ENCODE measurements at regions not wholly inside any gene's neighbourhood (a gene's known extent, or its start where the extent isn't known, plus 50 kb on each side); places are given as distances from the start of the nearest gene placed in this dataset.

DNA sequence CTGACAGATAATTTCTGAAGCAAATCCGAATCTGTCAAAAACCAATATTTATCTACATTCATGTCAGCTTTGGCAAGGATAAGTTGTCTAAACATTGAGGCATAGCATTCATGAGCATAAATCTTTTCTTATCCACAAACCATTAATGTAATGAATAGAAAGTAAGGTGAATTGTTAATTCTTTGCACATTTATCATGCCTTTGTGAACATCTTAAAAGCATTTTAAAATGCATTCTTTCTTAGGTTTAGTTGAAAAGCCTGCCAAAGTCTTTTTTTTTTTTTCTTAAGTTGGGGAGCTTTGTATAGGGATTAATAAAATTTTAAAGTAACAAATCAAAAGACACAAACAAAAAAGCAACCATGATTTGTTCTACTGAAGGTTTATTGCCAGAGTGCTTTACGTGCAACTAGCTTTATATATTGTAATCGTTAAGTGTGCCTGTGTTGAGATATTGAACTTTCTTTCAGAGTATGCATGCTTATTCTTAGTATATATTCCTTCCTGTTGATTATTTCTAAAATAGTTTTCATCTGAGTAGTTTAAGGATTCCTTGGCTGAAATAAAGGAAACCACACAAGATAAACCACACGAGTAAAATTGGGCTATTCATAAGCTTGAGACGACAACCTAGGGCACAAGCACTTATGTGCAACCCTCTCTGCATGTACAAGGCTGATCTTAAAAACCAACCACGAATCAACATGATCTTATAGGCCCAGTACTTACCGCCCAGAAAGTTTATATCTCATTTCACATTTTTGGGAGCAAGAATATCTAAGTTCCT, 1110.9 kb upstream of the CNTN5 start:
- Histone ChIP-seq H3K9ac (ENCODE audit: control insufficient read depth, insufficient read depth, low read length) (no peak overlapping the region), H3K4me2 (ENCODE audit: control insufficient read depth, insufficient read depth) (no peak overlapping the region), H3K27ac (ENCODE audit: control insufficient read depth, insufficient read depth) (no peak overlapping the region), H3K27me3 (replicated peaks in 1 of 2; ENCODE audit: control insufficient read depth in 2 of 2, insufficient read depth in 2 of 2, low read length in 1 of 2) (no peaks in the 10 kb centered on the region), H4K20me1 (ENCODE audit: control insufficient read depth, insufficient read depth) (no peaks in the 10 kb centered on the region), H2AFZ (ENCODE audit: control insufficient read depth, low read depth, low read length) (no peak overlapping the region), H3K36me3 (ENCODE audit: control insufficient read depth in 2 of 2, insufficient read depth in 2 of 2, low read length in 1 of 2) (no peaks in the 10 kb centered on the region), H3K79me2 (ENCODE audit: control insufficient read depth, insufficient read depth, low read length) (no peaks in the 10 kb centered on the region), H3K4me1 (ENCODE audit: control insufficient read depth, insufficient read depth, low read length) (no peaks in the 10 kb centered on the region), H3K9me3 (replicated peaks; ENCODE audit: control insufficient read depth, insufficient read depth, low read length) (no peaks in the 10 kb centered on the region), H3K4me3 (no peak overlapping the region)
- RAD21 ChIA-PET (ENCODE audit: unreplicated experiment): no interaction called here
- DNase-seq (ENCODE audit: low read depth, low spot score): no peak
- WGBS (ENCODE audit: insufficient coverage, insufficient replicate concordance, low lambda C conversion rate, missing lambda C conversion rate): 15% methylated on average over 7 of the region's 7 CpGs
- ATAC-seq: no peak
- SMC1A ChIA-PET (ENCODE audit: uncharacterized antibody, unreplicated experiment): no interaction called here
- intact Hi-C loops (cut with micrococcal nuclease; ENCODE audit: unreplicated experiment): no loop called here
- in situ Hi-C loops (cut with MboI): no loop called here
- no TSS peak for BruUV-seq (replicated peaks)
- TF ChIP-seq JUNB (IDR thresholded peaks at IDR 0.05): no peak
- FAIRE-seq: peak; percentile 61
- POLR2A ChIA-PET: no interaction called here
- CTCF ChIA-PET: no interaction called here

DNA sequence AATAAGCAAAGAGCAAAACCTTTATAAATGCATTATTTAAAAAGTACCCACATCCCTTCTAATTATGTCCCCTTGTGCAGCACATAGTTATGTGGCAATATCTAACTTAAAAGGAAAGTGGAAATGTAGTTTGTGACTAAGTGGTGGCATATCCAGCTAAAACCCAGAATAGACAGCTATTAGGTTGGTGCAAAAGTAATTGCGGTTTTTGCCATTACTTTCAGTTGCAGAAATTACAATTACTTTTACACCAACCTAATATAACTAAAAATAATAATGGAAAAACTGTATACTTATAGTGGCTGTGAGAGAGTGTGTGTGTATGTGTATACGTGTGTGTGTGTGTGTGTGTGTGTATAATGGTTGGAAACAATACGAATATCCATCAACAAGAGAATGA, 1108.1 kb upstream of the CNTN5 start:
- ChIA-PET SMC1A (ENCODE audit: uncharacterized antibody, unreplicated experiment) (no interaction called here), CTCF (interaction anchor here (0.6 kb wide), 1 partner anchor 739 kb away, joined by 3 read pairs; no protein-coding TSS in a partner anchor), POLR2A (no interaction called here), RAD21 (ENCODE audit: unreplicated experiment) (no interaction called here)
- Histone ChIP-seq H3K4me1 (ENCODE audit: control insufficient read depth, insufficient read depth, low read length) (no peaks in the 10 kb centered on the region), H3K27ac (ENCODE audit: control insufficient read depth, insufficient read depth) (no peak overlapping the region), H3K79me2 (ENCODE audit: control insufficient read depth, insufficient read depth, low read length) (no peaks in the 10 kb centered on the region), H3K36me3 (ENCODE audit: control insufficient read depth in 2 of 2, insufficient read depth in 2 of 2, low read length in 1 of 2) (no peaks in the 10 kb centered on the region), H3K27me3 (replicated peaks in 1 of 2; ENCODE audit: control insufficient read depth in 2 of 2, insufficient read depth in 2 of 2, low read length in 1 of 2) (no peaks in the 10 kb centered on the region), H4K20me1 (ENCODE audit: control insufficient read depth, insufficient read depth) (no peaks in the 10 kb centered on the region), H2AFZ (ENCODE audit: control insufficient read depth, low read depth, low read length) (no peak overlapping the region), H3K4me3 (no peak overlapping the region), H3K9me3 (replicated peaks; ENCODE audit: control insufficient read depth, insufficient read depth, low read length) (no peaks in the 10 kb centered on the region), H3K4me2 (ENCODE audit: control insufficient read depth, insufficient read depth) (no peak overlapping the region), H3K9ac (ENCODE audit: control insufficient read depth, insufficient read depth, low read length) (no peak overlapping the region)
- intact Hi-C loops (cut with micrococcal nuclease; ENCODE audit: unreplicated experiment): no loop called here
- no TSS peak for BruUV-seq (replicated peaks)
- in situ Hi-C loops (cut with MboI): no loop called here
- DNase-seq (ENCODE audit: low read depth, low spot score) (no peak), ATAC-seq (no peak), FAIRE-seq (no peak)
- 30% methylated on average over 3 of the region's 3 CpGs for WGBS (ENCODE audit: insufficient coverage, insufficient replicate concordance, low lambda C conversion rate, missing lambda C conversion rate)
- TF ChIP-seq NFYB (IDR thresholded peaks at IDR 0.05; ENCODE audit: insufficient read depth, low read depth, low read length): no peak
- no peak for TF ChIP-seq SMC3 (IDR thresholded peaks at IDR 0.05; ENCODE audit: borderline replicate concordance, low read length)
- TF ChIP-seq, protein P1, sequence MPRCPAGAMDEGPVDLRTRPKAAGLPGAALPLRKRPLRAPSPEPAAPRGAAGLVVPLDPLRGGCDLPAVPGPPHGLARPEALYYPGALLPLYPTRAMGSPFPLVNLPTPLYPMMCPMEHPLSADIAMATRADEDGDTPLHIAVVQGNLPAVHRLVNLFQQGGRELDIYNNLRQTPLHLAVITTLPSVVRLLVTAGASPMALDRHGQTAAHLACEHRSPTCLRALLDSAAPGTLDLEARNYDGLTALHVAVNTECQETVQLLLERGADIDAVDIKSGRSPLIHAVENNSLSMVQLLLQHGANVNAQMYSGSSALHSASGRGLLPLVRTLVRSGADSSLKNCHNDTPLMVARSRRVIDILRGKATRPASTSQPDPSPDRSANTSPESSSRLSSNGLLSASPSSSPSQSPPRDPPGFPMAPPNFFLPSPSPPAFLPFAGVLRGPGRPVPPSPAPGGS (IDR thresholded peaks at IDR 0.05; ENCODE audit: borderline replicate concordance, insufficient read depth, low read depth, low read length, poor library complexity, severe bottlenecking): no peak
- TF ChIP-seq POLR2A (IDR thresholded peaks at IDR 0.05; ENCODE audit: low read depth, low read length): no peak
- TF ChIP-seq SREBF2 (IDR thresholded peaks at IDR 0.05; ENCODE audit: low read length): no peak
- no peak for TF ChIP-seq SIN3A (IDR thresholded peaks at IDR 0.05; ENCODE audit: low read depth, low read length)
- TF ChIP-seq EZH2 (IDR thresholded peaks at IDR 0.05; ENCODE audit: borderline replicate concordance, control insufficient read depth, low read depth, low read length): no peak
- TF ChIP-seq KDM1A (IDR thresholded peaks at IDR 0.05; ENCODE audit: borderline replicate concordance): no peak
- TF ChIP-seq MTA2 (IDR thresholded peaks at IDR 0.05; ENCODE audit: low read depth): no peak
- no peak for TF ChIP-seq ZZZ3 (IDR thresholded peaks at IDR 0.05; ENCODE audit: control insufficient read depth, insufficient read length, low read depth)
- TF ChIP-seq, protein P2, sequence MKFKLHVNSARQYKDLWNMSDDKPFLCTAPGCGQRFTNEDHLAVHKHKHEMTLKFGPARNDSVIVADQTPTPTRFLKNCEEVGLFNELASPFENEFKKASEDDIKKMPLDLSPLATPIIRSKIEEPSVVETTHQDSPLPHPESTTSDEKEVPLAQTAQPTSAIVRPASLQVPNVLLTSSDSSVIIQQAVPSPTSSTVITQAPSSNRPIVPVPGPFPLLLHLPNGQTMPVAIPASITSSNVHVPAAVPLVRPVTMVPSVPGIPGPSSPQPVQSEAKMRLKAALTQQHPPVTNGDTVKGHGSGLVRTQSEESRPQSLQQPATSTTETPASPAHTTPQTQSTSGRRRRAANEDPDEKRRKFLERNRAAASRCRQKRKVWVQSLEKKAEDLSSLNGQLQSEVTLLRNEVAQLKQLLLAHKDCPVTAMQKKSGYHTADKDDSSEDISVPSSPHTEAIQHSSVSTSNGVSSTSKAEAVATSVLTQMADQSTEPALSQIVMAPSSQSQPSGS (IDR thresholded peaks at IDR 0.05; ENCODE audit: low read length): no peak
- TF ChIP-seq WRNIP1 (IDR thresholded peaks at IDR 0.05; ENCODE audit: borderline replicate concordance, low read depth, low read length): no peak
- no peak for TF ChIP-seq SMAD5 (IDR thresholded peaks at IDR 0.05; ENCODE audit: low read depth)
- no peak for TF ChIP-seq EED (IDR thresholded peaks at IDR 0.05; ENCODE audit: low read depth)
- TF ChIP-seq SREBF1 (IDR thresholded peaks at IDR 0.05; ENCODE audit: low read length): no peak
- no peak for TF ChIP-seq ATF7 (IDR thresholded peaks at IDR 0.05; ENCODE audit: low read depth)
- no peak for TF ChIP-seq KAT2A (conservative IDR thresholded peaks at IDR 0.05; ENCODE audit: control insufficient read depth, low read depth, low read length)

All from GM12878 (cell line).